A673 (cell line): ENCODE measurements at regions not wholly inside any gene's neighbourhood (a gene's known extent, or its start where the extent isn't known, plus 50 kb on each side); places are given as distances from the start of the nearest gene placed in this dataset.

Experiments used
- BruUV-seq: library from RNA; stranded (reverse); fragments of 400-500 nt; replicated peaks from 2 replicates; lab custom pipeline; 2021; lab: Mats Ljungman, UMichigan
- CTCF ChIA-PET: fragments of 300-600 bp; sonication (Branson Sonifier 250); formaldehyde crosslinking; loops from one replicate; lab custom pipeline; 2022; ENCODE audit warnings: antibody characterized with exemption; lab: Charles Lee
- POLR2A ChIA-PET: fragments of 300-600 bp; sonication (Branson Sonifier 250); formaldehyde crosslinking; loops from one replicate; lab custom pipeline; 2022; ENCODE audit warnings: antibody characterized with exemption; ENCODE audit not compliant: low non-redundant PET; lab: Charles Lee
- DNase-seq: peaks from one replicate; pipeline ENCODE4 v3.0.0-alpha.2; 2015; ENCODE audit warnings: low spot score
- H3K27ac ChIP-seq: fragments of 200-600 bp; sonication (generic); 2 replicates; pipeline ENCODE4 v1.5.1; 2016; ENCODE audit warnings: mixed run types, low read depth, mild to moderate bottlenecking, mixed read lengths, antibody characterized with exemption, low read length; ENCODE audit not compliant: poor library complexity, severe bottlenecking
- H3K27me3 ChIP-seq: fragments of 200-600 bp; sonication (generic); replicated peaks from 2 replicates; pipeline ENCODE4 v1.6.1; 2017; ENCODE audit warnings: mixed run types, low read depth, mild to moderate bottlenecking, mixed read lengths, antibody characterized with exemption, low read length; ENCODE audit not compliant: insufficient read depth, poor library complexity
- H3K36me3 ChIP-seq: fragments of 200-600 bp; sonication (generic); 2 replicates; pipeline ENCODE4 v1.6.1; 2016; ENCODE audit warnings: mixed run types, mild to moderate bottlenecking, mixed read lengths, antibody characterized with exemption, low read length; ENCODE audit not compliant: insufficient read depth, poor library complexity, severe bottlenecking
- H3K4me1 ChIP-seq: fragments of 200-600 bp; sonication (generic); 2 replicates; pipeline ENCODE4 v1.6.1; 2017; ENCODE audit warnings: mixed run types, mild to moderate bottlenecking, mixed read lengths, antibody characterized with exemption, low read length; ENCODE audit not compliant: insufficient read depth, poor library complexity, severe bottlenecking
- H3K4me3 ChIP-seq: fragments of 200-600 bp; sonication (generic); 2 replicates; pipeline ENCODE4 v1.5.1; 2016; ENCODE audit warnings: low read depth, mixed run types, mild to moderate bottlenecking, mixed read lengths, low read length; ENCODE audit not compliant: poor library complexity, severe bottlenecking
- H3K9me3 ChIP-seq: fragments of 200-600 bp; sonication (generic); 2 replicates; pipeline ENCODE4 v1.6.1; 2016; ENCODE audit warnings: mixed run types, low read depth, mild to moderate bottlenecking, mixed read lengths, antibody characterized with exemption, low read length; ENCODE audit not compliant: poor library complexity, severe bottlenecking
- EZH2 ChIP-seq: fragments of 200-600 bp; sonication (generic); IDR thresholded peaks from 2 replicates; pipeline ENCODE4 v1.6.1; 2017; ENCODE audit warnings: borderline replicate concordance, low read depth, mild to moderate bottlenecking, mixed read lengths, antibody characterized with exemption, low read length; ENCODE audit not compliant: poor library complexity, severe bottlenecking
- intact Hi-C: fragments of 100-400 bp; cut with micrococcal nuclease; formaldehyde crosslinking; loops from one replicate; pipeline ENCODE4 v1.10.0; 2022; ENCODE audit not compliant: unreplicated experiment
- TF ChIP-seq, protein P1 (sequence below): fragments of 300-800, 200-600 bp; sonication (generic); conservative IDR thresholded peaks from 2 replicates; pipeline ENCODE4 v1.5.1; 2017; ENCODE audit warnings: low read depth, mild to moderate bottlenecking, antibody characterized with exemption, low read length, moderate library complexity, mixed read lengths

DNA sequence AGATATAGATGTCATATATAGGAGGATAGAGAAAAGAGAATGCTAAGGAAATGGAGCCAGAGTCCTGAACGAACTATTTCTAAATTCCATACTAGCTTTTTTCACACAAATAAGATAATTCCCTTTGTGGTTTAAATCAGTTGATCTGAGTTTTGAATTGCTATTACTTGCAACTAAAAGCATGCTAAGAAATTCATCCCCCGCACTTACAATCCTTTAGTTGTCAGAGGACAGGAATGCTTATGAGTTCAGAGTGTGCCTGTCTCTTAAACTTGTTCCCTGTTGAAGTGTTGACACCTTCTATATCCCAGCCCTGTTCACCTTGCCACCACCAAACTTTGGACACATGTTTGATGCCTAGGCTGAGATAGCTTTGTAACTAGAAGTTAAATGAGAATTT is 406.2 kb downstream of the METTL15 start:
- no peak for DNase-seq
- CTCF ChIA-PET: no interaction called here
- H3K36me3 ChIP-seq: no peaks in the 10 kb centered on the region
- H3K27ac ChIP-seq: no peak overlapping the region
- TF ChIP-seq, protein P1, sequence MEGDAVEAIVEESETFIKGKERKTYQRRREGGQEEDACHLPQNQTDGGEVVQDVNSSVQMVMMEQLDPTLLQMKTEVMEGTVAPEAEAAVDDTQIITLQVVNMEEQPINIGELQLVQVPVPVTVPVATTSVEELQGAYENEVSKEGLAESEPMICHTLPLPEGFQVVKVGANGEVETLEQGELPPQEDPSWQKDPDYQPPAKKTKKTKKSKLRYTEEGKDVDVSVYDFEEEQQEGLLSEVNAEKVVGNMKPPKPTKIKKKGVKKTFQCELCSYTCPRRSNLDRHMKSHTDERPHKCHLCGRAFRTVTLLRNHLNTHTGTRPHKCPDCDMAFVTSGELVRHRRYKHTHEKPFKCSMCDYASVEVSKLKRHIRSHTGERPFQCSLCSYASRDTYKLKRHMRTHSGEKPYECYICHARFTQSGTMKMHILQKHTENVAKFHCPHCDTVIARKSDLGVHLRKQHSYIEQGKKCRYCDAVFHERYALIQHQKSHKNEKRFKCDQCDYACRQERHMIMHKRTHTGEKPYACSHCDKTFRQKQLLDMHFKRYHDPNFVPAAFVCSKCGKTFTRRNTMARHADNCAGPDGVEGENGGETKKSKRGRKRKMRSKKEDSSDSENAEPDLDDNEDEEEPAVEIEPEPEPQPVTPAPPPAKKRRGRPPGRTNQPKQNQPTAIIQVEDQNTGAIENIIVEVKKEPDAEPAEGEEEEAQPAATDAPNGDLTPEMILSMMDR: no peak
- TF ChIP-seq EZH2: no peak
- no peaks in the 10 kb centered on the region for H3K9me3 ChIP-seq
- POLR2A ChIA-PET: no interaction called here
- no peak overlapping the region for H3K4me3 ChIP-seq
- H3K4me1 ChIP-seq: no peaks in the 10 kb centered on the region
- no peaks in the 10 kb centered on the region for H3K27me3 ChIP-seq
- intact Hi-C loops: no loop called here
- no TSS peak for BruUV-seq

DNA sequence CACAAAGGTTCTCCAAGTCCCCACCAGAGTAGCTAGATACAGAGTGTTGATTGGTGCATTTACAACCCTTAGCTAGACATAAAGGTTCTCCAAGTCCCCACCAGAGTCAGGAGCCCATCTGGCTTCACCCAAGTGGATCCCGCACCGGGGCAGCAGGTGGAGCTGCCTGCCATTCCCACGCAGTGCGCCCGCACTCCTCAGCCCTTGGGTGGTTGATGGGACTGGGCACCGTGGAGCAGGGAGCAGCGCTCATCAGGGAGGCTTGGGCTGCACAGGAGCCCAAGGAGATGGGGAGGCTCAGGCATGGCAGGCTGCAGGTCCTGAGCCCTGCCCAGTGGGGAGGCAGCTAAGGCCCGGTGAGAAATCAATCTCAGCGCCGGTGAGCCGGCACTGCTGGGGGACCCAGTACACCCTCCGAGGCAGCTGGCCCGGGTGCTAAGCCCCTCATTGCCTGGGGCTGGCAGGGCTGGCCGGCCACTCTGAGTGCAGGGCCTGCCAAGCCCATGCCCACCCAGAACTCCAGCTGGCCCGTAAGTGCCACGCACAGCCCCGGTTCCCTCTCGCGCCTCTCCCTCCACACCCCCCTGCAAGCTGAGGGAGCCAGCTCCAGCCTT is 404.1 kb downstream of the METTL15 start:
- no peak for DNase-seq
- BruUV-seq: no TSS peak
- TF ChIP-seq, protein P1: no peak
- TF ChIP-seq EZH2: no peak
- POLR2A ChIA-PET: no interaction called here
- intact Hi-C loops: no loop called here
- Histone ChIP-seq H3K27ac (no peak overlapping the region), H3K4me3 (no peak overlapping the region), H3K27me3 (no peaks in the 10 kb centered on the region), H3K4me1 (no peaks in the 10 kb centered on the region), H3K36me3 (no peaks in the 10 kb centered on the region), H3K9me3 (no peaks in the 10 kb centered on the region)
- CTCF ChIA-PET: no interaction called here

DNA sequence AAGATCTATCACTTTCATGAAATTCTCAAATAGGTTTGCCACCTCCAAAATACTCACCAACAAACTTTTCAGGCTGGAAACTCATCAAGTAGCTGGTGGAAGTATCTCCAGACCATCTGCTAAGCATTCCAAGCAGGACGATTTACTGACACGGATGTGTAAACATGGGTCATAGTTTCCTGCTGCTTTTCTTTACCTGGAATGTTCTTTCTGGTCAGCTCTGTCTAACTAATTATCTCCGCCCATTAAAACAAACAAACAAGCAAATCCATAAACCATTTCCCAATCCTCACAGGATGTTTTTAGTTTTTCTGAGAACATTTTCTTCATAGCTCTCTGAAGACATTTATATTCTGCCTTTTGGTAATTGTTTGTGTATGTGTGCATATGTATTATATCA is 397.0 kb downstream of the METTL15 start:
- no peaks in the 10 kb centered on the region for H3K9me3 ChIP-seq
- H3K4me1 ChIP-seq: no peaks in the 10 kb centered on the region
- no peaks in the 10 kb centered on the region for H3K27me3 ChIP-seq
- TF ChIP-seq EZH2: no peak
- TF ChIP-seq, protein P1: no peak
- intact Hi-C loops: no loop called here
- POLR2A ChIA-PET: no interaction called here
- BruUV-seq: no TSS peak
- CTCF ChIA-PET: no interaction called here
- H3K36me3 ChIP-seq: no peaks in the 10 kb centered on the region
- DNase-seq: no peak
- no peak overlapping the region for H3K4me3 ChIP-seq
- H3K27ac ChIP-seq: no peak overlapping the region
